Esophagus squamous epithelium (tissue), 5 donors: ENCODE measurements at regions not wholly inside any gene's neighbourhood (a gene's known extent, or its start where the extent isn't known, plus 50 kb on each side); places are given as distances from the start of the nearest gene placed in this dataset.

Experiments used
- DNase-seq: peaks from one replicate; lab custom pipeline; 2025; lab: John Stamatoyannopoulos, UW
- H3K27ac ChIP-seq, 4 donors: fragments of 200-600 bp; sonication (generic); one replicate each; pipeline ENCODE4 v1.5.1; 2016 to 2019; ENCODE audit warnings: mild to moderate bottlenecking in 1 of 4
- H3K27me3 ChIP-seq, 4 donors: fragments of 200-600 bp; sonication (generic); 1 replicate in 3 of 4; 2 replicates in 1 of 4; pipeline versions ENCODE4 v1.5.1 to v1.6.0; 2017 to 2021; ENCODE audit warnings: antibody characterized with exemption in 1 of 4
- H3K36me3 ChIP-seq, 3 donors: fragments of 200-600 bp; sonication (generic); one replicate each; pipeline ENCODE4 v1.5.1; 2016 to 2019
- H3K4me1 ChIP-seq, 3 donors: fragments of 200-600 bp; sonication (generic); one replicate each; pipeline ENCODE4 v1.5.1; 2017 to 2019
- H3K4me3 ChIP-seq, 4 donors: fragments of 200-600 bp; sonication (generic); 1 replicate in 3 of 4; 2 replicates in 1 of 4; pipeline ENCODE4 v1.5.1; 2016 to 2019; ENCODE audit warnings: mild to moderate bottlenecking in 2 of 4, moderate library complexity in 1 of 4
- H3K9me3 ChIP-seq, 3 donors: fragments of 200-600 bp; sonication (generic); one replicate each; pipeline ENCODE4 v1.5.1; 2016 to 2019
- CTCF ChIP-seq, 6 experiments: fragments of 450-650 bp in 4 of 6; fragments of 200-600 bp in 2 of 6; sonication (generic) in 2 of 6; IDR thresholded peaks; one replicate each; pipeline ENCODE4 v1.5.1; 2016 to 2019; ENCODE audit warnings: antibody characterized with exemption in 6 of 6, mild to moderate bottlenecking in 4 of 6, moderate library complexity in 4 of 6
- POLR2A ChIP-seq, 4 donors: fragments of 450-650 bp; IDR thresholded peaks; one replicate each; pipeline ENCODE4 v1.6.1; 2017; ENCODE audit warnings: antibody characterized with exemption in 4 of 4, mild to moderate bottlenecking in 4 of 4, moderate library complexity in 3 of 4
- WGBS, 2 donors: methylation state at CpG; one replicate each; pipeline ENCODE4 v1.1.5; 2018; 5-methylcytosine and 5-hydroxymethylcytosine counted together
- intact Hi-C: fragments of 100-400 bp; cut with DNase I; formaldehyde crosslinking; loops from one replicate; pipeline ENCODE4 v1.15.0; 2022
- donor health status: DM: yes; HTN: yes; CAD: no.

DNA sequence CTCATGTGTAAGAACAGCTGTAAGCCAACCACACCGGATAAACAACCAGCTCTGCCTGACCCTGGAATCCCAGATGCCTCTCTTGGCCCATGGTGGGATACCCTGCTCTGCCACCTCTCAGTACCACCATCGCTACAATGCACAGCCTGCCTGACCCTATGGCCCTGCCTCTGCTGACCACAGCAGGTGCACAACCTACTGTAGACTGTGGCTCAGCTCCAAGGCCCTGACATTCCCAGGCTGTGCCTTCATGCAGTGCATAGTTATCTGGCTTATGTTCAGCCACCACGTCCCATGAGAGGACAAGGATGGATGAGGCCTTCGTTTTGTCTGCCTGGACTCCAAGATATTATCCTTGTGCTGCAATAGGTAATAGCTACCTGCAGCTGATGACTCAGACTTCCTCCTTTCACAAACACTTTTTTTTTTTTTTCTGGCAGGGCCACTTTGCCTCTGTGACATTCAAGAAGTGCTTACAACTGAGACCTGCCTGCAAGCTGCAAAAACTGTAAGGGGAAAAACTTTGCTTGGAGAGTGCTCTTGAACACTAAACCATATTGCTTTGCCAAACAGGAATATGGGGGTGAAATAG is 177.7 kb downstream of the URB2 start:
- H3K36me3 ChIP-seq, result no peaks in the 10 kb centered on the region
- WGBS, 2 donors, result 45 to 71% methylated on average over 3 to 4 of the region's 4 CpGs
- intact Hi-C loops, result no loop called here

DNA sequence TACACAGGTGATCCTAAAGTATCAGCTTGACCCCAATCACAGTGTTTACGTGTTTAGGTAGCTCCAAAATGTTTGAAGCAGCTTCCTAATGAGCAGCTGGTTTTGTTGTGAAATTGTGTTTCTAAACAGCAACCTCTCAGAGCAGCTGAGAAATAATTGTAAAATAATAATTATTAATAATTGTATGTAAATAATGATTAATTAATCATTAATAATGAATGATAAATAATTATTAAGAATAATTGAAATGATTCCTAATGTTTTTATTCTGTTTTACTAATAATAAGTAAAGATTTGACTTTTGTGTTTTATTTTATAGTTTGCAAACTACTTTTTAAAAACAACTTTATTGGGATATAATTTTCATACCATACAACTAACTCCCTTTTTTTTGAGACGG is 182.2 kb downstream of the URB2 start:
- DNase-seq, result no peak
- H3K4me3 ChIP-seq, result no peak overlapping the region
- H3K4me1 ChIP-seq, result no peaks in the 10 kb centered on the region
- WGBS, 2 donors, result 69 to 87% methylated on average over 2 of the region's 2 CpGs
- no peak overlapping the region for H3K27ac ChIP-seq
- H3K27me3 ChIP-seq, result no peaks in the 10 kb centered on the region
- intact Hi-C loops, result no loop called here
- TF ChIP-seq CTCF (IDR thresholded peaks at IDR 0.05), result no peak
- TF ChIP-seq POLR2A (IDR thresholded peaks at IDR 0.05), result no peak
- H3K36me3 ChIP-seq, result no peaks in the 10 kb centered on the region
- peaks cover 0 to 45% (median 17%) of the 10 kb centered on the region in 3 donors for H3K9me3 ChIP-seq

More for the DNA sequence above, 177.7 kb downstream of the URB2 start:
- Histone ChIP-seq H3K4me1 (no peaks in the 10 kb centered on the region), H3K27me3 (no peaks in the 10 kb centered on the region), H3K27ac (no peak overlapping the region), H3K9me3 (peaks cover 0 to 20% (median 11%) of the 10 kb centered on the region in 3 donors), H3K4me3 (no peak overlapping the region)
- TF ChIP-seq POLR2A (IDR thresholded peaks at IDR 0.05), result no peak
- TF ChIP-seq CTCF (IDR thresholded peaks at IDR 0.05), result no peak
- no peak for DNase-seq

GRCh38 chr1:229810140-229810539 is 184.1 kb downstream of the URB2 start:
- Histone ChIP-seq H3K27me3 (no peaks in the 10 kb centered on the region), H3K9me3 (peaks cover 0 to 35% (median 9%) of the 10 kb centered on the region in 3 donors), H3K36me3 (no peaks in the 10 kb centered on the region), H3K4me1 (no peaks in the 10 kb centered on the region), H3K4me3 (no peak overlapping the region), H3K27ac (no peak overlapping the region)
- TF ChIP-seq POLR2A (IDR thresholded peaks at IDR 0.05) (no peak), CTCF (IDR thresholded peaks at IDR 0.05) (no peak)
- DNase-seq, result no peak
- intact Hi-C loops, result no loop called here
- WGBS, 2 donors, result 64 to 77% methylated on average over 1 of the region's 1 CpG

- intact Hi-C loops, result no loop called here
- Histone ChIP-seq H3K9me3 (peaks cover 0 to 27% (median 6%) of the 10 kb centered on the region in 3 donors), H3K4me3 (no peak overlapping the region), H3K27ac (no peak overlapping the region), H3K4me1 (no peaks in the 10 kb centered on the region), H3K27me3 (no peaks in the 10 kb centered on the region), H3K36me3 (no peaks in the 10 kb centered on the region)
- WGBS, 2 donors, result 78 to 80% methylated on average over 2 of the region's 2 CpGs
- DNase-seq, result no peak
- no peak for TF ChIP-seq POLR2A (IDR thresholded peaks at IDR 0.05)
- TF ChIP-seq CTCF (IDR thresholded peaks at IDR 0.05), result no peak
Observed at GRCh38 chr1:229810961-229811360, 184.9 kb downstream of the URB2 start.

GRCh38 chr1:229812148-229812547 is 186.1 kb downstream of the URB2 start:
- Histone ChIP-seq H3K27ac (no peak overlapping the region), H3K27me3 (no peaks in the 10 kb centered on the region), H3K4me1 (no peaks in the 10 kb centered on the region), H3K9me3 (peaks cover 0 to 27% (median 6%) of the 10 kb centered on the region in 3 donors), H3K4me3 (no peak overlapping the region), H3K36me3 (no peaks in the 10 kb centered on the region)
- 67 to 76% methylated on average over 1 of the region's 1 CpG for WGBS, 2 donors
- TF ChIP-seq POLR2A (IDR thresholded peaks at IDR 0.05) (no peak), CTCF (IDR thresholded peaks at IDR 0.05) (no peak)
- DNase-seq, result no peak
- intact Hi-C loops, result no loop called here
